Keratinocyte (primary cell): ENCODE measurements at regions not wholly inside any gene's neighbourhood (a gene's known extent, or its start where the extent isn't known, plus 50 kb on each side); places are given as distances from the start of the nearest gene placed in this dataset.

Source experiments
- DNase-seq: peaks from one replicate; pipeline ENCODE4 v3.0.0-alpha.2; 2011; ENCODE audit warnings: low read depth, missing footprints, low spot score
- FAIRE-seq: peaks from 2 replicates; lab custom pipeline; 2011; peaks lifted over from hg19 to GRCh38; lab: Jason Lieb, UNC
- H2AFZ ChIP-seq: 2 replicates; pipeline ENCODE4 v1.6.0; 2012; ENCODE audit warnings: low read length, control low read depth, inconsistent platforms; ENCODE audit not compliant: control insufficient read depth
- H3K27ac ChIP-seq: 2 replicates; pipeline ENCODE4 v1.5.1; 2011; ENCODE audit warnings: low read length; ENCODE audit not compliant: control insufficient read depth, insufficient read depth
- H3K27me3 ChIP-seq: 3 replicates; pipeline ENCODE4 v1.6.0; 2011; ENCODE audit warnings: low read length; ENCODE audit not compliant: control insufficient read depth, insufficient read depth; ENCODE audit errors: extremely low read depth
- H3K36me3 ChIP-seq, 2 experiments: 2 replicates in 1 of 2; 3 replicates in 1 of 2; pipeline ENCODE4 v1.5.1; 2011; ENCODE audit warnings: low read length in 2 of 2, mild to moderate bottlenecking in 1 of 2; ENCODE audit not compliant: control insufficient read depth in 2 of 2, insufficient read depth in 2 of 2; ENCODE audit errors: extremely low read depth in 1 of 2
- H3K4me1 ChIP-seq: 3 replicates; pipeline ENCODE4 v1.5.1; 2011; ENCODE audit warnings: low read length; ENCODE audit not compliant: control insufficient read depth, insufficient read depth; ENCODE audit errors: extremely low read depth
- H3K4me2 ChIP-seq: 3 replicates; pipeline ENCODE4 v1.6.0; 2011; ENCODE audit warnings: low read depth, low read length; ENCODE audit not compliant: control insufficient read depth, insufficient read depth; ENCODE audit errors: extremely low read depth
- H3K4me3 ChIP-seq, 3 experiments: fragments of 200-600 bp in 1 of 3; sonication (generic) in 1 of 3; 2 replicates in 2 of 3; 3 replicates in 1 of 3; pipeline ENCODE4 v1.5.1; 2011 to 2016; ENCODE audit warnings: low read length in 3 of 3, mild to moderate bottlenecking in 3 of 3, control low read depth in 2 of 3, inconsistent platforms in 1 of 3, low read depth in 1 of 3, mixed read lengths in 1 of 3, mixed run types in 1 of 3, moderate library complexity in 1 of 3; ENCODE audit not compliant: control insufficient read depth in 2 of 3, insufficient read depth in 2 of 3; ENCODE audit errors: extremely low read depth in 1 of 3
- H3K79me2 ChIP-seq: 2 replicates; pipeline ENCODE4 v1.6.0; 2012; ENCODE audit warnings: low read length; ENCODE audit not compliant: control insufficient read depth, insufficient read depth
- H3K9ac ChIP-seq: 3 replicates; pipeline ENCODE4 v1.6.0; 2011; ENCODE audit warnings: low read length; ENCODE audit not compliant: control insufficient read depth, insufficient read depth; ENCODE audit errors: extremely low read depth
- H3K9me1 ChIP-seq: 3 replicates; pipeline ENCODE4 v1.6.0; 2011; ENCODE audit warnings: low read length; ENCODE audit not compliant: control insufficient read depth, insufficient read depth; ENCODE audit errors: extremely low read depth
- H3K9me3 ChIP-seq: 2 replicates; pipeline ENCODE4 v1.5.1; 2012; ENCODE audit warnings: low read depth, low read length; ENCODE audit not compliant: control insufficient read depth
- H4K20me1 ChIP-seq: 3 replicates; pipeline ENCODE4 v1.6.0; 2011; ENCODE audit warnings: low read length; ENCODE audit not compliant: control insufficient read depth, insufficient read depth; ENCODE audit errors: extremely low read depth
- CTCF ChIP-seq, 3 experiments: IDR thresholded peaks in 1 of 3; conservative IDR thresholded peaks in 1 of 3; optimal IDR thresholded peaks in 1 of 3; 2 replicates in 2 of 3; 3 replicates in 1 of 3; pipeline versions ENCODE3 to v1.5.1; 2011; ENCODE audit warnings: low read length in 3 of 3, mild to moderate bottlenecking in 3 of 3, moderate library complexity in 2 of 3, control low read depth in 1 of 3, inconsistent platforms in 1 of 3; ENCODE audit not compliant: insufficient read depth in 2 of 3; ENCODE audit errors: extremely low read depth in 1 of 3
- EZH2 ChIP-seq: IDR thresholded peaks from one replicate; pipeline ENCODE4 v1.6.1; 2012; ENCODE audit warnings: inconsistent platforms, mild to moderate bottlenecking, low read length, moderate library complexity
- dilution Hi-C: fragments of 300-500 bp; cut with MboI; formaldehyde crosslinking; loops from one replicate; pipeline ENCODE4 v1.7.0; 2020; ENCODE audit warnings: low sequenced_read_pairs; ENCODE audit not compliant: extremely low pct_ligation_motif_present

GRCh38 chr11:80107415-80107814 is 666.6 kb upstream of the TENM4 start:
- Histone ChIP-seq H4K20me1 (no peaks in the 10 kb centered on the region), H3K27me3 (no peaks in the 10 kb centered on the region), H3K9me3 (no peaks in the 10 kb centered on the region), H3K9ac (no peak overlapping the region), H3K4me2 (no peak overlapping the region), H2AFZ (no peak overlapping the region), H3K4me1 (peaks cover 12% of the 10 kb centered on the region), H3K9me1 (no peaks in the 10 kb centered on the region), H3K27ac (no peak overlapping the region), H3K79me2 (no peaks in the 10 kb centered on the region), H3K4me3 (no peak overlapping the region), H3K36me3 (no peaks in the 10 kb centered on the region)
- DNase-seq (no peak), FAIRE-seq (no peak)
- TF ChIP-seq CTCF (optimal IDR thresholded peaks at IDR 0.05 in 1 of 3, IDR thresholded peaks at IDR 0.05 in 1 of 3, conservative IDR thresholded peaks at IDR 0.05 in 1 of 3; ENCODE audit: extremely low read depth in 1 of 3, insufficient read depth in 2 of 3, low read length in 3 of 3) (peak in 1 of 3 experiments; percentile 11), EZH2 (no peak)
- dilution Hi-C loops: no loop called here

GRCh38 chr11:80104191-80104590 is 663.4 kb upstream of the TENM4 start:
- TF ChIP-seq CTCF (optimal IDR thresholded peaks at IDR 0.05 in 1 of 3, IDR thresholded peaks at IDR 0.05 in 1 of 3, conservative IDR thresholded peaks at IDR 0.05 in 1 of 3; ENCODE audit: extremely low read depth in 1 of 3, insufficient read depth in 2 of 3, low read length in 3 of 3) (no peak), EZH2 (no peak)
- Histone ChIP-seq H3K36me3 (no peaks in the 10 kb centered on the region), H2AFZ (no peak overlapping the region), H3K4me3 (no peak overlapping the region), H3K27ac (no peak overlapping the region), H3K9me1 (no peaks in the 10 kb centered on the region), H3K9ac (no peak overlapping the region), H3K9me3 (no peaks in the 10 kb centered on the region), H3K79me2 (no peaks in the 10 kb centered on the region), H3K27me3 (no peaks in the 10 kb centered on the region), H3K4me2 (no peak overlapping the region), H3K4me1 (peaks cover 11% of the 10 kb centered on the region), H4K20me1 (no peaks in the 10 kb centered on the region)
- DNase-seq (no peak), FAIRE-seq (no peak)
- dilution Hi-C loops: no loop called here
